PFSK-1 (cell line): ENCODE measurements at regions not wholly inside any gene's neighbourhood (a gene's known extent, or its start where the extent isn't known, plus 50 kb on each side); places are given as distances from the start of the nearest gene placed in this dataset.

ENCODE experiments used
- FOXP2 ChIP-seq: optimal IDR thresholded peaks from 2 replicates; pipeline ENCODE3; 2011; ENCODE audit warnings: borderline replicate concordance, control low read depth, inconsistent platforms; ENCODE audit not compliant: insufficient read depth; ENCODE audit errors: extremely low read length, extremely low read depth
- POLR2AphosphoS5 ChIP-seq: IDR thresholded peaks from 2 replicates; pipeline ENCODE4 v1.6.1; 2012; ENCODE audit warnings: low read depth, mild to moderate bottlenecking, control low read depth, low read length, moderate library complexity
- SIN3A ChIP-seq: IDR thresholded peaks from 2 replicates; pipeline ENCODE4 v1.6.1; 2012; ENCODE audit warnings: mild to moderate bottlenecking, low read length, moderate library complexity, borderline replicate concordance; ENCODE audit not compliant: insufficient read depth
- TAF1 ChIP-seq: IDR thresholded peaks from 2 replicates; pipeline ENCODE4 v1.6.1; 2012; ENCODE audit warnings: low read length, control low read depth, borderline replicate concordance; ENCODE audit not compliant: insufficient read depth
- TF ChIP-seq, protein P1 (sequence below), 2 experiments: IDR thresholded peaks; 2 replicates each; pipeline versions ENCODE4 v1.6.1 to v1.8.0; 2011 to 2012; ENCODE audit warnings: low read depth in 2 of 2, low read length in 2 of 2, control low read depth in 1 of 2, inconsistent platforms in 1 of 2, mild to moderate bottlenecking in 1 of 2, moderate library complexity in 1 of 2; ENCODE audit not compliant: insufficient read depth in 1 of 2

DNA sequence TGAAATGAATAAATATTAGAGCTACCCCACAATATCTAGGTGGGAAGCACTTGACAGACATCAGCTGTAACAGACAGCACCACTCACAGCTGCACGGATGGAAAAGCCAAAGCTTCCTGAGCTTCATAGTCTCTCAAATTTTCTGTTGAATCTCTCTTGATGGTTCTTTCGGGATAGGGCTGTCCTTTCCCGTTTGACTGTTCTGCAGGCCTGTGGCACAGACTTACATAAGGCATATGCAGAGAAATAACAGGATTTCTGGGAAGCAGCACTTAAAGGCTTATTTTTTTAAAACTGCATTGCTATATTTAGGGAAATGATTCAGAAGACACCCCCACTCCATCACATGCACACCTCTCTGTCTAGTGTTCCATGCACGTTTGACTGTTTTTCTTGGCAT is 77.5 kb downstream of the ZNF648 start:
- TF ChIP-seq, protein P1, sequence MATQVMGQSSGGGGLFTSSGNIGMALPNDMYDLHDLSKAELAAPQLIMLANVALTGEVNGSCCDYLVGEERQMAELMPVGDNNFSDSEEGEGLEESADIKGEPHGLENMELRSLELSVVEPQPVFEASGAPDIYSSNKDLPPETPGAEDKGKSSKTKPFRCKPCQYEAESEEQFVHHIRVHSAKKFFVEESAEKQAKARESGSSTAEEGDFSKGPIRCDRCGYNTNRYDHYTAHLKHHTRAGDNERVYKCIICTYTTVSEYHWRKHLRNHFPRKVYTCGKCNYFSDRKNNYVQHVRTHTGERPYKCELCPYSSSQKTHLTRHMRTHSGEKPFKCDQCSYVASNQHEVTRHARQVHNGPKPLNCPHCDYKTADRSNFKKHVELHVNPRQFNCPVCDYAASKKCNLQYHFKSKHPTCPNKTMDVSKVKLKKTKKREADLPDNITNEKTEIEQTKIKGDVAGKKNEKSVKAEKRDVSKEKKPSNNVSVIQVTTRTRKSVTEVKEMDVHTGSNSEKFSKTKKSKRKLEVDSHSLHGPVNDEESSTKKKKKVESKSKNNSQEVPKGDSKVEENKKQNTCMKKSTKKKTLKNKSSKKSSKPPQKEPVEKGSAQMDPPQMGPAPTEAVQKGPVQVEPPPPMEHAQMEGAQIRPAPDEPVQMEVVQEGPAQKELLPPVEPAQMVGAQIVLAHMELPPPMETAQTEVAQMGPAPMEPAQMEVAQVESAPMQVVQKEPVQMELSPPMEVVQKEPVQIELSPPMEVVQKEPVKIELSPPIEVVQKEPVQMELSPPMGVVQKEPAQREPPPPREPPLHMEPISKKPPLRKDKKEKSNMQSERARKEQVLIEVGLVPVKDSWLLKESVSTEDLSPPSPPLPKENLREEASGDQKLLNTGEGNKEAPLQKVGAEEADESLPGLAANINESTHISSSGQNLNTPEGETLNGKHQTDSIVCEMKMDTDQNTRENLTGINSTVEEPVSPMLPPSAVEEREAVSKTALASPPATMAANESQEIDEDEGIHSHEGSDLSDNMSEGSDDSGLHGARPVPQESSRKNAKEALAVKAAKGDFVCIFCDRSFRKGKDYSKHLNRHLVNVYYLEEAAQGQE (IDR thresholded peaks at IDR 0.05; ENCODE audit: insufficient read depth in 1 of 2, low read depth in 2 of 2, low read length in 2 of 2): no peak
- TF ChIP-seq POLR2AphosphoS5 (no peak), SIN3A (no peak), TAF1 (no peak), FOXP2 (no peak)
